GM21447 (cell line): ENCODE measurements at regions not wholly inside any gene's neighbourhood (a gene's known extent, or its start where the extent isn't known, plus 50 kb on each side); places are given as distances from the start of the nearest gene placed in this dataset.
A peak's percentile ranks its signal among the peaks of the same experiment; 100 is the strongest.

Source experiments
- ATAC-seq: cut with Tn5 transposase; IDR thresholded peaks from one replicate; pipeline ENCODE4 v1.9.1; 2021; ENCODE audit not compliant: unreplicated experiment

GRCh38 chr10:3897156-3897555 lies 112.1 kb upstream of the KLF6 start:
- ATAC-seq, result no peak

DNA sequence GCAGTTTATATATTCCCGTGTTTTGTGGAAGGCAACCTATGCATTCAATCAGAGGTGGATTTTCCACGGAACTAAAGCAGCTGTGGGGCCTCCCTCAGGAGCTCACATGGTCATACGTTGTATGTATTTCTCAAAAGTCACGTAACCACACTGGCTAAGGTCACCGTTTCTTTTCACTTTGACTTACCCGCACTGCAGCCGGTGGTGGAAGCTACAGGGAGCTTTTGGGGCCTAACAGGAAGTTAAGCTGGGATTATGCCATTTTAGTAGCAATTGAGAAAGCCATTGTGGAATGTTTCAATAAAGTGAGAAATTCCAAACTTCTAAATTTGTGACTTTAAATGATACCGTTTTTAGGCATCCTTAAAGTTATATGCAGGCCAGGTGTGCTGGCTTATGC lies 111.2 kb upstream of the KLF6 start:
- no peak for ATAC-seq

- ATAC-seq, result no peak
Measured at GRCh38 chr10:3895045-3895631, 110.1 kb upstream of the KLF6 start.

GRCh38 chr10:3893901-3894563 lies 109.0 kb upstream of the KLF6 start:
- ATAC-seq, result no peak

DNA sequence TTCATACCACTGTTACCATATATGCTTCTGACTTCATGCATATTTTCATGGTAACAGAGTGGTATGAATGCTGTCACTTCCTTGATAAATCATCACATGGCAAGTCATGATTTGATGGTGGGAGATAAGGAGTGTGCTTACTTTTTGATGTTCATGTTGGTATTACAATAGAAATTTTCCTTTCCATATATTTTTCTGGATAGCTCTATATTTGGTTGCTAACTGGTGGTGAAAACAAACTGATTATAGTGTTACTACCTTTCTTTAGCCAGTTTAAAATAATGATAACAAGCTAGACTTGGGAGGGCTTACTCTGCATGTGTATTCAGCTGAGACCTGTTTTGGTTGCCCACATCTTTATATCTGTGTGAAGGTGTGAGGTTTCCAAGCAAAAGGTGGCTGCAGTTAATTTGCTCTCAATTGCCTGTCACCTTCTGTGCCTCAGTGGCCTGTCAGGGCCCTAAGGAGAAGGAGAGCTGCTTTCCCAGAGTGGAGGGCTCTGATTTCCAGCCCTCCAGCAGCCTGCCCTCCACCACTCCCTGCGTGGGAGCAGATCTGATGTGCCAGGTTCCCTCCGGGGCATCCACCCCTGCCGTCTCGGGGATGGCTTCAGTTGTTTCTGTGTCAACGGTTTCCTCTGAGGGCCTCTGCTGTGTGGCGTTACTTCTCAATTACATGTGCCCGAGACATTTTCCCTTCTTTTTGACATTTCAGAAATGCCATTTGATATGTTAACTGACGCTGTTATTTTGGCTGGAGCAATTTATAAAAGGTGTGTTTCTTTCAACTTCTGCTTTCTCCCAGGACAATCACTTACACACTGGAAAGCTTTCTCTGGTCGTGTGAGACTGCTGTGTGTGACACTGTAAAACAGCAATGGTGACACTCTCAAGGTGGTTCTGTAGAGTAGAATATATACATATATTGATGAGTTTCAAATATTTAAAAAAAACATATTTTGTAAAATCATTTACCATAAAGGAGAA lies 107.7 kb upstream of the KLF6 start:
- ATAC-seq, result no peak

DNA sequence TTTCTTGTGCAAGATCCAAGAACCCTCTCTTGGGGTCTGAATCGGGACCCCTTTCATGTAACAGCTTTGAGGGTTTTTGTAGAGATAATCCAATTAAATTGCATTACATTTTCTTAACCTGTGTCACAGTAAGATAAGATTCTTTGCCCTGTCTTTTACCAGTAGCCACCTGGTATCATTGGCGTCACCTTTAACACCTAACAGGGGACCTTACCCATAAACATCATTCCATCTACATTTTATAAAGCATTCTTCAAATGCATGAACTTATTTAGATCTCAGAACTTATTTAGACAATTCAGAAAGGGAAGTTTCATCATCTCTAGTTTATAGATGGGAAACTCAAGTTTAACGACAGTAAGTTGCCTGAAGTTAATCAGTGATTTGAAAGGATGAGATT lies 106.4 kb upstream of the KLF6 start:
- no peak for ATAC-seq

DNA sequence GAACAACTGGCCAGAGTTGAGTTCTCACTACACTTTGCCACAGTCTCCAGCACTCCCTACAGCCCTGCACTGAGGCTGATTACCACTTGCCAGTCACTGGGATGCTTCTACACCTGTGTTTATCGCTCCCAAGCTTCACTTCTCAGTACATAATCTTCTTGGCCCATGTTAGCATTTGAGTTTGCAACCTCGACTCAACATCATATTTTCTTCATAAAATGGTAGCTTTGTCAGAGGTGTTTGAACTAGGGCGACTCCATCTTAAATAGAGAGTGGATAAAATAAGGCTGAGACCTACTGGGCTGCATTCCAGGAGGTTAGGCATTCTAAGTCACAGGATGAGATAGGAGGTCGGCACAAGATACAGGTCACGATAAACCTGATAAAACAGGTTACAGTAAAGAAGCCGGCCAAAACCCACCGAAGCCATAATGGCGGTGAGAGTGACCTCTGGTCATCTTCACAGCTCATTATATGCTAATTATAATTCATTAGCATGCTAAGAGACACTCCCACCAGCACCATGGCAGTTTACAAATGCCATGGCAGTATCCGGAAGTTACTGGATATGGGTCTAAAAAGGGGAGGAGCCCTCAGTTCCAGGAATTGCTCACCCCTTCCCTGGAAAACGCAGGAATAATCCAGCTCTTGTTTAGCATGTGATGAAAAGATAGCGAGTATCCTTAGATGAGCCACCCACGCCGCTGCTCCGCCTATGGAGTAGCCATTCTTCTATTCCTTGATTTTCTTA lies 105.8 kb upstream of the KLF6 start:
- ATAC-seq, result no peak

GRCh38 chr10:3889961-3890522 lies 105.0 kb upstream of the KLF6 start:
- no peak for ATAC-seq

DNA sequence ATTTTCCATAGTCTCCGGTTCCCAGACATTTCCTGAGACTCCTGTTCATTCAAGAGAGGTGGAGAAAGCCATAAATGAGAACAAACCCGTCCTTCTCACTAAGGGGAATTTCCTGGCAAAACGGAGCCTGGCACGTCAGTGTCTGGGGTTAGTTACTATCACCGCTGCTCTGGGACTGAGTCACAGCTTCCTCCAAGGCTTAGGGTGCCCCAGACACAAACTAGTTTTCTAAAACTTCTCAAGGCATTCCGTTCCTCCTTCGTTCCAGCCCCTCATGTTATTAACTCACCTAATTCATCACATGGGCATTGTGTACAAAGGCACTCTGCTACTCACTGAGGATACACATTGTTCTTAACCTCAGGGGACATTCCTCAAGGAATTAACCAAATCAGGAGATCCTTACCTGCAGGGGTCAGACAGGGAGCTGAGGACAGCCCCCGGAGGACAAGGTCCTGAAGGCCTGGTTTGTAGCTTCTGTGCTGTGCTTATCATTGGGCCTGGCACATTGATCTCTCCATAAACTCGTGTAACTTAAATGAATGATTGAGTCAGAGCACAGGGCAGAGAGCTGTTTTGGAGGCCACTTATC lies 103.0 kb upstream of the KLF6 start:
- peak; percentile 74 for ATAC-seq

DNA sequence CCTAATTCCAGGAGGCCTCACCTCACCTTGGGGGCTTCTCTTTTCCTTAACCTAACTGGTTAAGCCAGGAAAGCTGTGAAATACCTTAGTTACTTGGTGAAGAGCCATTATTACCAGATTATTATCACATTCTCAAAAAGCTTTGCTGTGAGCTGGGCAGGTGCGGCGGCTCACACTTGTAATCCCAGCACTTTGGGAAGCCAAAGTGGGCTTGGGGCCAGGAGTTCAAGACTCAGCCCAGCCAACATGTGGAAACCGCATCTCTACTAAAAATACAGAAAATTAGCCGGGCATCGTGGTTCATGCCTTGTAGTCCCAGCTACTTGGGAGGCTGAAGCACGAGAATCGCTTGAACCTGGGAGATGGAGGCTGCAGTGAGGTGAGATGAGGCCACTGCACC lies 102.4 kb upstream of the KLF6 start:
- peak; percentile 8 for ATAC-seq

GRCh38 chr10:3886641-3887251 lies 101.7 kb upstream of the KLF6 start:
- ATAC-seq, result peak; percentile 60

DNA sequence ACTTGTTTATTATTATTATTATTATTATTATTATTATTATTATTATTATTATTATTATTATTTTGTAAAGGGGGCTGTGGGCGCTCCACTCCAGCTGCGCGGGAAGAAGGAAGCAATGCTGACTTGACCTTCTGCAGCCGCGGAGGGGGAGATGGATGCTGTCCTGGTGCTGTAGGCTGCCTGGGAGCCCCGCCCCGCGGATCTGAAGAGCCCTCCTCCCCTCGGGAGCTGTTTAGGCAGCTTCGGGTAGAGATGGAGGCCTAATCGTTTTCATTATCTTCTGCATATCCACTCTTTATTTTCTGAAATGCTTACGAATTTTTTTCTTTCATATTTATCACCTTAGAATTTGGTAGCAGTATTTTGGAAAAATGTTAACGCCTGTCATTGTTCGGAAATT lies 101.2 kb upstream of the KLF6 start:
- no peak for ATAC-seq

DNA sequence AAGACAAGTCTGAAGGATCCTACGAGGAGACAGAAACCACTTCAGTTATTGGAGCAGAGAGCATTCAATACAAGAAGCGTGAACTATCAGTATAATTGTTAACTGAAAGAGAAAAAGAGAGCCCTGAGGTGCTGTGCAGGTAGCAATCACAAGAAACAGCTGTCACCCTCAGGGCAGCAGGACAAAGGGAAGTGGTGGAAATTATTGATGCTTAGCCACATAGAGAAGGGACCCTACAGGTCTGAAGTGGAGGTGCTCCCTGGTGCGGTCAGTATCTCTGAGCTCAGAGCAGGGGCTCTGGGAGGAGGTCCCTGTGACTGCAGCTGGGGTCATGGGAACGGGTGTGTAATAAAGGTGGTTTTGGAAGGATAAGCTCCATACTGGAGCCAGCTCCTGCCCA lies 97.8 kb upstream of the KLF6 start:
- ATAC-seq, result no peak

DNA sequence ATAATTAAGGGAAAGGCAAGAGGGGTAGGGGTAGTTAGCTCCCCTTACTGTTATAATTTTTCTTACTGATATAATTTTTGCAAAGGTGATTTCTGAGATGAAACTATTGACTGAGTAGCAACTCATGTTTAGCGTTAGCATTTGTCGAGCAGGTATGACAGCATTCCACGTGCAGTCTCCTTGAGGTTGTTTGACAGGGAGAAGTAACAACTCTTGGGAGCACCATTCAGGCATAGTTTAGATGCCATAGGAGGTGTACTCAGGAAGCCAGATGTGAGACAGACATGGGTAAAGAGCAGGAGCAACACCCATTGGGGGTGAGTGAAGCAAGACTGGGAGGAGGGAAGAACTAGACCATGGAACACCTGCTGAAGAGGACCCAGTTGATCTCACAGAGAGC lies 96.6 kb upstream of the KLF6 start:
- no peak for ATAC-seq

DNA sequence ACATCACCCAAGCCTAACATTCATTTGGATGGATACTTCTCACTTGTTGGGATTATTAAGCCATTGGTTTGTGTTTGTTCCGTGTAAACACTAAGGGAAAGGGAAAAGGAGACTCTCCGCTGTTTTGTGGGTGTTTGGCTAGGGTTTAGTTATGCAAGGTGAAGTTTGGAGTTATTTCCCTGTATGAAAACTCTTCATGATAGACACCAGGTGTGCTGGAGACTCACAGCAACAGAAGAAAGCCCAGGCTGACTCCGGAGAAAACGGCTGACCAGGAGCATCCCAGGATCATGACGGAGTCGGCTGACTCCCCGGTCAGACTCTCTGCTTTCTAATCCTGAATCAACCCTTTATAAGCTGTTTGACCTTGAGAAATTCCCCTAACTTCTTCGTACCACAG lies 94.1 kb upstream of the KLF6 start:
- no peak for ATAC-seq

GRCh38 chr10:3877211-3878000 lies 92.4 kb upstream of the KLF6 start:
- ATAC-seq, result no peak

GRCh38 chr10:3876350-3876962 lies 91.4 kb upstream of the KLF6 start:
- no peak for ATAC-seq

GRCh38 chr10:3875842-3876235 lies 90.8 kb upstream of the KLF6 start:
- no peak for ATAC-seq
